AG04450 (cell line): ENCODE measurements at regions not wholly inside any gene's neighbourhood (a gene's known extent, or its start where the extent isn't known, plus 50 kb on each side); places are given as distances from the start of the nearest gene placed in this dataset.

Experiments
- CTCF ChIA-PET: fragments of 300-600, 350-600 bp; formaldehyde crosslinking; extraction: SDS; loops from one replicate; lab custom pipeline; 2022; ENCODE audit warnings: antibody characterized with exemption, inconsistent platforms; lab: Charles Lee
- POLR2A ChIA-PET: fragments of 350-600 bp; formaldehyde crosslinking; extraction: SDS; loops from one replicate; lab custom pipeline; 2021; ENCODE audit warnings: antibody characterized with exemption, inconsistent platforms; lab: Yijun Ruan, JAX
- DNase-seq: peaks from one replicate; pipeline ENCODE4 v3.0.0-alpha.2; 2011; ENCODE audit warnings: low read depth, low spot score
- H3K27ac ChIP-seq: one replicate; pipeline ENCODE4 v1.5.1; 2012; ENCODE audit warnings: low read depth, low read length, control low read depth
- H3K27me3 ChIP-seq: one replicate; pipeline ENCODE4 v1.6.0; 2012; ENCODE audit warnings: low read length; ENCODE audit not compliant: control insufficient read depth, insufficient read depth
- H3K4me3 ChIP-seq: 2 replicates; pipeline ENCODE4 v1.5.1; 2011; ENCODE audit warnings: mild to moderate bottlenecking, low read depth, low read length, control low read depth
- H3K9me3 ChIP-seq: 2 replicates; pipeline ENCODE4 v1.5.1; 2012; ENCODE audit warnings: low read length; ENCODE audit not compliant: control insufficient read depth, insufficient read depth
- CTCF ChIP-seq: IDR thresholded peaks from 2 replicates; pipeline ENCODE4 v1.5.1; 2011; ENCODE audit warnings: low read depth, low read length, control low read depth, inconsistent platforms

GRCh38 chr5:121189342-121190305 is 662.1 kb upstream of the FTMT start:
- Histone ChIP-seq H3K27ac (no peak overlapping the region), H3K4me3 (no peak overlapping the region), H3K9me3 (no peaks in the 10 kb centered on the region), H3K27me3 (no peaks in the 10 kb centered on the region)
- ChIA-PET POLR2A (no interaction called here), CTCF (no interaction called here)
- no peak for TF ChIP-seq CTCF
- DNase-seq, result peak; percentile 20

GRCh38 chr5:121199216-121199999 is 652.3 kb upstream of the FTMT start:
- peak overlapping the region; percentile 41 for H3K4me3 ChIP-seq
- no peak for TF ChIP-seq CTCF
- no peaks in the 10 kb centered on the region for H3K9me3 ChIP-seq
- no peak overlapping the region for H3K27ac ChIP-seq
- peak; percentile 66 for DNase-seq
- ChIA-PET CTCF (no interaction called here), POLR2A (no interaction called here)
- H3K27me3 ChIP-seq, result no peaks in the 10 kb centered on the region

- H3K4me3 ChIP-seq, result no peak overlapping the region
- no peak overlapping the region for H3K27ac ChIP-seq
- POLR2A ChIA-PET, result no interaction called here
- TF ChIP-seq CTCF, result no peak
- DNase-seq, result no peak
- H3K27me3 ChIP-seq, result no peaks in the 10 kb centered on the region
- H3K9me3 ChIP-seq, result no peaks in the 10 kb centered on the region
- CTCF ChIA-PET, result no interaction called here
Observed at GRCh38 chr5:121218086-121218485, 633.6 kb upstream of the FTMT start.

- no peak for DNase-seq
- Histone ChIP-seq H3K27me3 (no peaks in the 10 kb centered on the region), H3K9me3 (no peaks in the 10 kb centered on the region), H3K4me3 (no peak overlapping the region), H3K27ac (no peak overlapping the region)
- CTCF ChIA-PET, result no interaction called here
- POLR2A ChIA-PET, result no interaction called here
- no peak for TF ChIP-seq CTCF
Observed at GRCh38 chr5:121221483-121221882, 630.2 kb upstream of the FTMT start.

GRCh38 chr5:121226765-121227164 is 624.9 kb upstream of the FTMT start:
- H3K4me3 ChIP-seq, result no peak overlapping the region
- ChIA-PET POLR2A (no interaction called here), CTCF (no interaction called here)
- no peaks in the 10 kb centered on the region for H3K9me3 ChIP-seq
- no peaks in the 10 kb centered on the region for H3K27me3 ChIP-seq
- H3K27ac ChIP-seq, result no peak overlapping the region
- DNase-seq, result no peak
- no peak for TF ChIP-seq CTCF
